Peyer's patch (tissue), 4 donors: ENCODE measurements at regions not wholly inside any gene's neighbourhood (a gene's known extent, or its start where the extent isn't known, plus 50 kb on each side); places are given as distances from the start of the nearest gene placed in this dataset.

Source experiments
- POLR2A ChIP-seq, 2 donors: fragments of 450-650 bp; IDR thresholded peaks; one replicate each; pipeline ENCODE4 v1.5.1; 2017; ENCODE audit warnings: antibody characterized with exemption in 2 of 2, mild to moderate bottlenecking in 2 of 2, moderate library complexity in 2 of 2
- TF ChIP-seq, protein P1 (sequence below), 6 experiments: fragments of 450-650 bp in 4 of 6; fragments of 200-600 bp in 2 of 6; sonication (generic) in 1 of 6; IDR thresholded peaks; one replicate each; pipeline ENCODE4 v1.5.1; 2017 to 2019; ENCODE audit warnings: antibody characterized with exemption in 6 of 6, mild to moderate bottlenecking in 3 of 6, moderate library complexity in 1 of 6

- TF ChIP-seq, protein P1, sequence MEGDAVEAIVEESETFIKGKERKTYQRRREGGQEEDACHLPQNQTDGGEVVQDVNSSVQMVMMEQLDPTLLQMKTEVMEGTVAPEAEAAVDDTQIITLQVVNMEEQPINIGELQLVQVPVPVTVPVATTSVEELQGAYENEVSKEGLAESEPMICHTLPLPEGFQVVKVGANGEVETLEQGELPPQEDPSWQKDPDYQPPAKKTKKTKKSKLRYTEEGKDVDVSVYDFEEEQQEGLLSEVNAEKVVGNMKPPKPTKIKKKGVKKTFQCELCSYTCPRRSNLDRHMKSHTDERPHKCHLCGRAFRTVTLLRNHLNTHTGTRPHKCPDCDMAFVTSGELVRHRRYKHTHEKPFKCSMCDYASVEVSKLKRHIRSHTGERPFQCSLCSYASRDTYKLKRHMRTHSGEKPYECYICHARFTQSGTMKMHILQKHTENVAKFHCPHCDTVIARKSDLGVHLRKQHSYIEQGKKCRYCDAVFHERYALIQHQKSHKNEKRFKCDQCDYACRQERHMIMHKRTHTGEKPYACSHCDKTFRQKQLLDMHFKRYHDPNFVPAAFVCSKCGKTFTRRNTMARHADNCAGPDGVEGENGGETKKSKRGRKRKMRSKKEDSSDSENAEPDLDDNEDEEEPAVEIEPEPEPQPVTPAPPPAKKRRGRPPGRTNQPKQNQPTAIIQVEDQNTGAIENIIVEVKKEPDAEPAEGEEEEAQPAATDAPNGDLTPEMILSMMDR (IDR thresholded peaks at IDR 0.05) = no peak
- no peak for TF ChIP-seq POLR2A (IDR thresholded peaks at IDR 0.05)
Observed at GRCh38 chr5:66377747-66378146, 218.4 kb upstream of the MAST4 start.
